ENCODE measurements at regions not wholly inside any gene's neighbourhood (a gene's known extent, or its start where the extent isn't known, plus 50 kb on each side); places are given as distances from the start of the nearest gene placed in this dataset.

GRCh38 chr7:131613909-131614308 is 57.5 kb upstream of the PODXL start:
- Mint-ChIP-seq H3K36me3 (no peaks in the 10 kb centered on the region), H3K4me1 (peaks cover 33% of the 10 kb centered on the region), H3K27me3 (ENCODE audit: low read depth) (peaks cover 3% of the 10 kb centered on the region), H3K27ac (no peak overlapping the region), H3K9me3 (no peaks in the 10 kb centered on the region), H3K4me3 (no peak overlapping the region)
- TF ChIP-seq ETV6 (CRISPR knock-in tag; IDR thresholded peaks at IDR 0.05) (no peak), HMGA2 (CRISPR knock-in tag; IDR thresholded peaks at IDR 0.05) (no peak), ZNF281 (CRISPR knock-in tag; IDR thresholded peaks at IDR 0.05) (no peak), SMAD3 (CRISPR knock-in tag; IDR thresholded peaks at IDR 0.05; ENCODE audit: borderline replicate concordance) (no peak), NR1H2 (CRISPR knock-in tag; IDR thresholded peaks at IDR 0.05) (no peak), JAZF1 (CRISPR knock-in tag; IDR thresholded peaks at IDR 0.05) (no peak), CTCF (IDR thresholded peaks at IDR 0.05) (no peak), ZNF671 (CRISPR knock-in tag; IDR thresholded peaks at IDR 0.05) (no peak), SMAD4 (CRISPR knock-in tag; IDR thresholded peaks at IDR 0.05) (no peak), JUN (CRISPR knock-in tag; IDR thresholded peaks at IDR 0.05) (no peak), NFATC4 (CRISPR knock-in tag; IDR thresholded peaks at IDR 0.05) (no peak), ZSCAN18 (CRISPR knock-in tag; IDR thresholded peaks at IDR 0.05) (no peak), USF1 (CRISPR knock-in tag; IDR thresholded peaks at IDR 0.05) (no peak), ZNF219 (CRISPR knock-in tag; IDR thresholded peaks at IDR 0.05; ENCODE audit: borderline replicate concordance) (no peak)
- POLR2A ChIA-PET: no interaction called here
- ATAC-seq (no peak), DNase-seq (ENCODE audit: low spot score) (no peak)
- CTCF ChIA-PET: interaction anchor here (1.4 kb wide), 1 partner anchor 12 kb away, joined by 4 read pairs; no protein-coding TSS in a partner anchor

GRCh38 chr7:131610007-131610406 is 53.6 kb upstream of the PODXL start:
- no peaks in the 10 kb centered on the region for H3K9me3 Mint-ChIP-seq
- ATAC-seq: no peak
- H3K4me3 Mint-ChIP-seq: no peak overlapping the region
- DNase-seq (ENCODE audit: low spot score): no peak
- no peak overlapping the region for H3K27ac Mint-ChIP-seq
- ChIA-PET CTCF (interaction anchor here (1.2 kb wide), 1 partner anchor 64 kb away, joined by 3 read pairs; no protein-coding TSS in a partner anchor), POLR2A (no interaction called here)
- no peaks in the 10 kb centered on the region for H3K36me3 Mint-ChIP-seq
- peaks cover 3% of the 10 kb centered on the region for H3K27me3 Mint-ChIP-seq (ENCODE audit: low read depth)
- TF ChIP-seq E2F4 (CRISPR knock-in tag; IDR thresholded peaks at IDR 0.05; ENCODE audit: borderline replicate concordance, low read depth): no peak
- TF ChIP-seq PRRX2 (CRISPR knock-in tag; IDR thresholded peaks at IDR 0.05): no peak
- TF ChIP-seq JUN (CRISPR knock-in tag; IDR thresholded peaks at IDR 0.05): no peak
- no peak for TF ChIP-seq ATF2 (CRISPR knock-in tag; IDR thresholded peaks at IDR 0.05; ENCODE audit: borderline replicate concordance, low read depth)
- H3K4me1 Mint-ChIP-seq: peaks cover 51% of the 10 kb centered on the region
